ENCODE measurements at regions not wholly inside any gene's neighbourhood (a gene's known extent, or its start where the extent isn't known, plus 50 kb on each side); places are given as distances from the start of the nearest gene placed in this dataset.

DNA sequence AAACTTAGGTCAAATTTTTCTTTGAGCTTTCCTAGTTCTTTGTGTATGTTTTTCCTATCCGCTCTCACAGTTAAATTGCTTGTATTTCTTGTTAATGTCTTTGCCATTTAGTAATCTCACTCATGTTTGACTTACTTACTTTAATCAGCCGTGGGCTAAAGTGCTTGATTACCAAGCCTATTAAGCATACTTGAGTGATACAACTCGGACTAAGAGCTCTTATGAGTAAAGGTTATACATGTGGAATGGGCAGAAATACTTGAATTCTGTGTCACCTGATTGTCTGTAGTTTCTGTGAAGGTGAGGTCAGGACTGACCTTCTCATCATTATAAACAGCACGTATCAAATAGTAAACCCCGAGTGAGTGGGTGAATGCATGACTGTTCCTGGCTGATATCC is 664.5 kb downstream of the PDHA2 start:
- TF ChIP-seq, protein P1, sequence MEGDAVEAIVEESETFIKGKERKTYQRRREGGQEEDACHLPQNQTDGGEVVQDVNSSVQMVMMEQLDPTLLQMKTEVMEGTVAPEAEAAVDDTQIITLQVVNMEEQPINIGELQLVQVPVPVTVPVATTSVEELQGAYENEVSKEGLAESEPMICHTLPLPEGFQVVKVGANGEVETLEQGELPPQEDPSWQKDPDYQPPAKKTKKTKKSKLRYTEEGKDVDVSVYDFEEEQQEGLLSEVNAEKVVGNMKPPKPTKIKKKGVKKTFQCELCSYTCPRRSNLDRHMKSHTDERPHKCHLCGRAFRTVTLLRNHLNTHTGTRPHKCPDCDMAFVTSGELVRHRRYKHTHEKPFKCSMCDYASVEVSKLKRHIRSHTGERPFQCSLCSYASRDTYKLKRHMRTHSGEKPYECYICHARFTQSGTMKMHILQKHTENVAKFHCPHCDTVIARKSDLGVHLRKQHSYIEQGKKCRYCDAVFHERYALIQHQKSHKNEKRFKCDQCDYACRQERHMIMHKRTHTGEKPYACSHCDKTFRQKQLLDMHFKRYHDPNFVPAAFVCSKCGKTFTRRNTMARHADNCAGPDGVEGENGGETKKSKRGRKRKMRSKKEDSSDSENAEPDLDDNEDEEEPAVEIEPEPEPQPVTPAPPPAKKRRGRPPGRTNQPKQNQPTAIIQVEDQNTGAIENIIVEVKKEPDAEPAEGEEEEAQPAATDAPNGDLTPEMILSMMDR (optimal IDR thresholded peaks at IDR 0.05 in 1 of 3, IDR thresholded peaks at IDR 0.05 in 1 of 3, conservative IDR thresholded peaks at IDR 0.05 in 1 of 3; ENCODE audit: extremely low read depth in 1 of 3, insufficient read depth in 2 of 3, low read length in 3 of 3): no peak
- TF ChIP-seq EZH2 (IDR thresholded peaks at IDR 0.05; ENCODE audit: low read length): no peak

Measured in keratinocyte (primary cell).